Neural progenitor cell (in vitro differentiated cells): ENCODE measurements at regions not wholly inside any gene's neighbourhood (a gene's known extent, or its start where the extent isn't known, plus 50 kb on each side); places are given as distances from the start of the nearest gene placed in this dataset.

ENCODE experiments used
- DNase-seq: peaks from one replicate; pipeline ENCODE4 v3.0.0-alpha.2; 2016; ENCODE audit warnings: low spot score
- H2AFZ ChIP-seq: fragments of 200-600 bp; sonication (generic); replicated peaks from 2 replicates; pipeline ENCODE4 v1.6.1; 2016; ENCODE audit warnings: antibody characterized with exemption
- H3F3A ChIP-seq: fragments of 200-600 bp; sonication (generic); 2 replicates; pipeline ENCODE4 v1.6.1; 2016; ENCODE audit warnings: antibody characterized with exemption, low read depth
- H3K27ac ChIP-seq: fragments of 200-600 bp; sonication (generic); 2 replicates; pipeline ENCODE4 v1.5.1; 2016; ENCODE audit warnings: mild to moderate bottlenecking
- H3K27me3 ChIP-seq: fragments of 200-600 bp; sonication (generic); 2 replicates; pipeline ENCODE4 v1.6.1; 2016; ENCODE audit warnings: mild to moderate bottlenecking, moderate library complexity
- H3K36me3 ChIP-seq: fragments of 200-600 bp; sonication (generic); 2 replicates; pipeline ENCODE4 v1.5.1; 2016
- H3K4me1 ChIP-seq: fragments of 200-600 bp; sonication (generic); 2 replicates; pipeline ENCODE4 v1.6.1; 2016; ENCODE audit warnings: mixed run types
- H3K4me2 ChIP-seq: fragments of 200-600 bp; sonication (generic); 2 replicates; pipeline ENCODE4 v1.6.1; 2016
- H3K4me3 ChIP-seq: fragments of 200-600 bp; sonication (generic); 2 replicates; pipeline ENCODE4 v1.5.1; 2016
- H3K79me2 ChIP-seq: fragments of 200-600 bp; sonication (generic); 2 replicates; pipeline ENCODE4 v1.6.1; 2016; ENCODE audit warnings: low read depth
- H3K9ac ChIP-seq: fragments of 200-600 bp; sonication (generic); 2 replicates; pipeline ENCODE4 v1.6.1; 2016
- H3K9me3 ChIP-seq: fragments of 200-600 bp; sonication (generic); 2 replicates; pipeline ENCODE4 v1.5.1; 2016; ENCODE audit warnings: low read depth
- H4K20me1 ChIP-seq: fragments of 200-600 bp; sonication (generic); 2 replicates; pipeline ENCODE4 v1.6.1; 2016; ENCODE audit warnings: low read depth
- H3K27ac Mint-ChIP-seq: 3 replicates; pipeline ENCODE4 v1.8.0; 2021; ENCODE audit warnings: mixed read lengths
- H3K27me3 Mint-ChIP-seq: 2 replicates; pipeline ENCODE4 v1.8.0; 2022; ENCODE audit warnings: low read depth, mild to moderate bottlenecking, inconsistent platforms, moderate library complexity, mixed read lengths; ENCODE audit not compliant: insufficient read depth
- H3K36me3 Mint-ChIP-seq: 3 replicates; pipeline ENCODE4 v1.8.0; 2021; ENCODE audit warnings: mixed read lengths
- H3K4me1 Mint-ChIP-seq: 3 replicates; pipeline ENCODE4 v1.8.0; 2021; ENCODE audit warnings: mixed read lengths
- H3K4me3 Mint-ChIP-seq: 3 replicates; pipeline ENCODE4 v1.8.0; 2021; ENCODE audit warnings: mild to moderate bottlenecking, moderate library complexity, mixed read lengths
- H3K9me3 Mint-ChIP-seq: 3 replicates; pipeline ENCODE4 v1.8.0; 2020; ENCODE audit warnings: mixed read lengths
- CTCF ChIP-seq: fragments of 200-600 bp; sonication (generic); IDR thresholded peaks from 2 replicates; pipeline ENCODE4 v1.5.1; 2017; ENCODE audit warnings: antibody characterized with exemption, mild to moderate bottlenecking
- EZH2 ChIP-seq: fragments of 200-600 bp; sonication (generic); IDR thresholded peaks from 2 replicates; pipeline ENCODE4 v1.6.1; 2017; ENCODE audit warnings: antibody characterized with exemption, mild to moderate bottlenecking, moderate library complexity
- EZH2phosphoT487 ChIP-seq: fragments of 200-600 bp; sonication (generic); IDR thresholded peaks from 2 replicates; pipeline ENCODE4 v1.6.1; 2017; ENCODE audit warnings: antibody characterized with exemption

GRCh38 chr12:119938049-119938667 is 50.9 kb upstream of the BICDL1 start:
- H3K4me1 ChIP-seq, result no peaks in the 10 kb centered on the region
- Mint-ChIP-seq H3K36me3 (no peaks in the 10 kb centered on the region), H3K4me1 (no peaks in the 10 kb centered on the region), H3K9me3 (no peaks in the 10 kb centered on the region), H3K27me3 (peaks cover 9% of the 10 kb centered on the region), H3K27ac (no peak overlapping the region), H3K4me3 (no peak overlapping the region)
- H3K9ac ChIP-seq, result no peak overlapping the region
- no peaks in the 10 kb centered on the region for H4K20me1 ChIP-seq
- H3K27me3 ChIP-seq, result no peaks in the 10 kb centered on the region
- H3K4me2 ChIP-seq, result no peak overlapping the region
- no peaks in the 10 kb centered on the region for H3K9me3 ChIP-seq
- H3K79me2 ChIP-seq, result no peaks in the 10 kb centered on the region
- H3F3A ChIP-seq, result no peaks in the 10 kb centered on the region
- no peak overlapping the region for H3K4me3 ChIP-seq
- peak overlapping the region; percentile 85 for H2AFZ ChIP-seq
- no peak overlapping the region for H3K27ac ChIP-seq
- TF ChIP-seq CTCF (peak; percentile 91), EZH2phosphoT487 (no peak), EZH2 (no peak)
- H3K36me3 ChIP-seq, result no peaks in the 10 kb centered on the region
- DNase-seq, result peak; percentile 75
